ENCODE measurements at regions not wholly inside any gene's neighbourhood (a gene's known extent, or its start where the extent isn't known, plus 50 kb on each side); places are given as distances from the start of the nearest gene placed in this dataset.

GRCh38 chr3:111338059-111338698 is 203.8 kb upstream of the CD96 start:
- TF ChIP-seq CTCF (conservative IDR thresholded peaks at IDR 0.05): peak; percentile 87
- TF ChIP-seq ZFX (IDR thresholded peaks at IDR 0.05): no peak
